Stimulated activated CD4-positive, alpha-beta T cell treated with anti-CD3 and anti-CD28 coated beads, Interleukin-12 subunit alpha, Interleukin-12 subunit beta, amount 100 ng/mL, for 4 hours (primary cell): ENCODE measurements at regions not wholly inside any gene's neighbourhood (a gene's known extent, or its start where the extent isn't known, plus 50 kb on each side); places are given as distances from the start of the nearest gene placed in this dataset.
"Not testable (repeated sequence)": the region's sequence is repeated elsewhere in the genome, so short reads cannot be mapped to it uniquely, and the experiment has no call there.

Experiments
- DNase-seq: peaks from one replicate; pipeline ENCODE4 v3.0.0-alpha.2; 2020

DNA sequence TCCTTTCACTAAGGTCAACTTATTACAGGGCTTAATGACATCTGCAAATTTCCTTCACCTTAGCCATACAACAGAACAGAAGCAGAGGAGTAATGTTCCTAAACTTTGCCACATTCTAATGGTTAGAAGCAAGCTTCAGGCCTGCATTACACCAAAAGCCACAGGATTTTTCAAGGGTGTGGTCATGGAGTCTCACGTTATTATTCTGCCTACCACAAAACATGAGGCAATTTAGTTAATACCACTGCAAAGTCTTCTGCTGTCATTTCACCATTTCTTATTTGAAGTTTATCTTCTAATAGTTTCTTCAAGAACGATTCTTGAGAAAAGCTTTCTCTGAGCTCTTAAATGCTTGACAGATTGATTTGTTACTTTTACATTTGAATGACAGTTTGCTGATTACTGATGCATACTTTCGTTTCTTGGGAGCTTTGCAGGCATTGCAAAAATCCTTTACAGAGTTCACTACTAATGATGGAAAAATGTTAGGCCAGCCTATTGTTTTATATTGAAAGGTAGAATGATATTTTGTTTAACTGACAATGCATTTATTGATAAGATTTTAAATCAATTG is 1257.1 kb downstream of the NSUN3 start:
- no peak for DNase-seq

DNA sequence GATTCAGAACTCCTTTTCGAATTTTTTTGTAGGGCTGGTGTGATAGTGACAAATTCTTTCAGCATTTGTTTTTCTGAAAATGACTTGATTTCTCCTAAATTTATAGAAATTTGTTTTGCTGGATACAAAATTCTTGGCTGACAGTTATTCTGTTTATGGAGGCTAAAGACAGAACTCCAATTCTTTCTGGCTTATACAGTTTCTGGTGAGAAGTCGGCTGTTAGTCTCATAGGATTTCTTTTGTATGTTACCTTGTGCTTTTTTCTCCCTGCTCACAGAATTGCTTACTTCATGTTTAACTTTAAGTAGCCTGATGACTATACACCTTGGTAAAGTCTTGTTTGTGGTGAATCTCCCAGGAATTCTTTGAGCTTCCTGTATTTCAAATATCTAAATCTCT is 1264.6 kb downstream of the NSUN3 start:
- DNase-seq: no peak

DNA sequence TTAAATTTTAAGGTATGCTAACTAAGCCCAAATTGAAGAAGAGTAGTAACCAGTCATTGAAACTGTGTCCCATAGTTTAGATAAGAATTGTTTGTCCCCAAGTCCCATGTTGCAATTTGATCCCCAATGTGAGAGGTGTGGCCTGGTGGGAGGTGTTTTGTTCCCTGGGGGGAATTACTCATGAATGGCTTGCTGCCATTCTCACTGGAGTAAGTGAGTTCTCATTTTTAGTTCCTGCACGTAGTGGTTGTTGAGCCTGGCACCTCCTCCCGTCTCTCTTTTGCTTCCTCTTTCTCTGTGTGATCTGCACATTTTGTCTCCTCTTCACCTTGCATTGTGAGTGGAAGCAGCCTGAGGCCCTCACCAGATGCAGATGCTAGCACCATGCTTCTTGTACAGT is 1271.0 kb downstream of the NSUN3 start:
- no peak for DNase-seq

DNA sequence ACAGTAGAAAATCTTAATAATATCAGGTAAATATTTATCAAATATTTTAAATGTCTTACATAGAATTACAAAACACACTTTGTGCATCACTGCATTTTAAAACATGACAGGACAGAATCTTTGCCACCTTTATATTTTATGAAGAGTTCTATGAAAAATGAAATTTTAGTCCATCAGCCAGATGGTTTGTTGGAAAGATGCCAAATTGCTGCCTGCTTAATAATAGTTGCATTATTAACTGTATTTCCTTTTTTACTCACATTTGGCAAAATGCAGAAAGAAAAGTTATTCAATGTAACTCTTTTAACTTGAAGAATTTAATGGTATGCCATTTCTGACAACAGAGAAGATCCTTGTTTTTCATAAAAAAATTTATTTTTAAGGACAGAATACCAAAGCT is 1271.6 kb downstream of the NSUN3 start:
- DNase-seq: no peak

DNA sequence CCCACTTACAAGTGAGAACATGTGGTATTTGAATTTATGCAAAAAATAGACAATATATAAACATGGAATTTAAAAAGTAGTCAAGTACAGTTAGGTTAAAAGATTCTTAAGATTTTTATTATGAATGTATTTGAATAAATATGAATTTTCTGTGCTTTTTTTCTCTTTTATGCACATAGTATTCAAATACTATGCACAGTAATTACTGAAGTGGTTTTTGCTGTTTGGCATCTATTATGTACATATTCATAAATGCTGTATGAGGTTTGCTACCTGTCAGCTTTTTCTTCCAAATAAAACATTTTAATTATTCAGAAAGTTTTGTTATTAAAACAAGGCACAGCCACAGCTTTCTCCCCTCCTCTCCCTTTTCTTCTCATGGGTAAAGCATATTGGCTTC is 1272.7 kb downstream of the NSUN3 start:
- DNase-seq: no peak

DNA sequence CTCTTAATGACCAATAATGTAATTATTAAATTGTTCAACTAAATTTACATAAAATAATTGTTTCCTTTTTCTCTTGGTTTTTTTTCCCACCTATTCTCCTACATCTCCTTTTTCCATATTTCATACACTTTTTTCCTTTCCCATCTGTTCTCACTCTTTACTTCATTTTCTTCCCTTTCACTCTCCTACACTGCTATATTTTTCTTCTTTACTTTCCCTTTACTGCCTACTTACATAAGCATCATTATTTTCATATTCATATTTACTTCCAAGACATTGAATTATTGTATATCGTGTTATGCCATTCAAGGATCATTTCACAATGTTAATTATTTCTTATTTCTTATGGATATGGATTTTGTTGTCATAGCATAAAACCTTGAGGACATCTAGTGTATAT is 1275.6 kb downstream of the NSUN3 start:
- no peak for DNase-seq

DNA sequence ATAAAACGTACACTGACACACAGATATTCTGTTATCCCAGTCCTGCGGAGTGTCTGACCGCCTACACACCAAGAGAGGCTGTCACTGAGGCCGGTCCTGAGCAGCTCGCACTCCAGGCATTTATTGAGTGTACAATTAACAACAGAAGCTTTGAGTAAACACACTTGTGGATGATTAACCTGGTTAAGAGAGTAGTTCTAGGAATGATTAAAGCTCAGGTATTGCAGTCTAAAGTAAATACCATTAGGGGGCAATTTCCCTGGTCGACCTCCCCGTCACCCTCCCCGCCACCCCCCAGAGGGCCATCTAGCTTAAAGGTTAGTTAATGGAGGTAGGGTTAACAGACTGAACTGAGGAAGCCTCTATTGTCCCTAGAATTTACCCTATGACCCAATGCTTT is 1278.5 kb downstream of the NSUN3 start:
- no peak for DNase-seq

DNA sequence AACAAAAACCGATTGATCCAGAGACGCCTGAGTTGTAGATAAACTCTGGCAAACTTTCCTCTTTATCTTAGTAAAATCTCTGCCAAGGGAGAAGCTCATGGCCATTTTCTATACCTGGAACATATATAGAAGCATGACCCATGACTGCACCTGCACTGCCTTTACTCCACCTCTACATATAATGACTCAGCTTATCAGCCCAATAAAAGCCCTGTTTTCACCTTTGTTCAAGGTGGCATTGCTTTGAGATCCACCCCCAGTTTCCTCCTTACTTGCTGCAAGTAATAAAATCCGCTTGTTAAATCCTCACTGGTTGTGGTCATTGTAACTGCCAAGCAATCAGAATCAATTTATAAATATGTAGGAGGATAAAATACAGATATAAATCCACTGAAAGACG is 1280.4 kb downstream of the NSUN3 start:
- no peak for DNase-seq

DNA sequence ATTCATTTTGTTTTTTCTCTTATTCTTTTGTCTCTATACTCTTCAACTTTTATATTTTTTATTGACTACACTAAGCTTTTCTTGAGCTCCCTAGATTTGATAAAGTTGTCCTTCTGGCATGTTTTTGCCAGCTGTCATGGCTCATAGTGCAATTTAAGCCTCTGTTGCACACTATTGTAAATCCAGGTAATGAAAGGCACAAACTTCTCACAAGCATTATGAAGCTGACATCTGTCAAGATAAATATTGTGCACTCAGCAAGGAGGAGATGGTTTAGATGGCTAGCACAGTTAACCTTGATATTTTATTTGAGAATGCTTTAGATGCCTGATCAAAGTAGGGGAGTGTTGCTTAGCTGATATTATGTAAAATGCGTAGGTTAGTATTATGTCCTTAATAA is 1280.9 kb downstream of the NSUN3 start:
- no peak for DNase-seq

DNA sequence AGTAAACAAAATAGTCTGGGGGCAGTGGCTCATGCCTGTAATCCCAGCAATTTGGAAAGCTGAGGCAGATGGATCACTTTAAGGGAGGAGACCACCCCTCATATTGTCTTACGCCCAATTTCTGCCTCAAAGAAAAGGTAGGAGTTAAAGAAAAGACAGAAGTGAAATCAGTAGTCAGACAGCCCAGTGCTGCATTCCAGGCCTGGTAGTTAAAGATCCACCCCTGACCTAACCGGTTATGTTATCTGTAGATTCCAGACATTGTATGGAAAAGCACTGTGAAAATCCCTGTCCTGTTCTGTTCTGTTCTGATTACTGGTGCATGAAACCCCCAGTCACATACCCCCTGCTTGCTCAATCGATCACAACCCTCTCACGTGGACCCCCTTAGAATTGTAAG is 1285.1 kb downstream of the NSUN3 start:
- DNase-seq: not testable (repeated sequence)

DNA sequence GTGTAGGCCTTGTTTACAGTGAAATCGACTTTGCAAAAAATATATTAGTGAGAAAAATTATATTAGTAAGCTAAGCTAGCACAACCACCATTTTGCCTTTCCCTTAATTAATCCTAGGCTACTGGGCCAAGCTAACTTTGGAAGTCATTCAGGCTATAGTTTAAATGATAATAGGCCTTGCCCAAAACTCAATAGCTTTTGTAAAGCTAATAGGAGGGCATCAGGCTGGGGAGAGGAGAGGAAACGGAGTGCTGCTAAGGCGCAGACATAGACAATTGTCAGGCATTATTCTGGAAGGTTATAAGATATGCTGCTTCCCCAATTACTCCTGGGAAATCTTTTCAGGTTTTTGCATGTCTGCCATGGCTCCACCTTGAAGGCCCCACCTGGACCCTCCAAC is 1286.0 kb downstream of the NSUN3 start:
- no peak for DNase-seq

DNA sequence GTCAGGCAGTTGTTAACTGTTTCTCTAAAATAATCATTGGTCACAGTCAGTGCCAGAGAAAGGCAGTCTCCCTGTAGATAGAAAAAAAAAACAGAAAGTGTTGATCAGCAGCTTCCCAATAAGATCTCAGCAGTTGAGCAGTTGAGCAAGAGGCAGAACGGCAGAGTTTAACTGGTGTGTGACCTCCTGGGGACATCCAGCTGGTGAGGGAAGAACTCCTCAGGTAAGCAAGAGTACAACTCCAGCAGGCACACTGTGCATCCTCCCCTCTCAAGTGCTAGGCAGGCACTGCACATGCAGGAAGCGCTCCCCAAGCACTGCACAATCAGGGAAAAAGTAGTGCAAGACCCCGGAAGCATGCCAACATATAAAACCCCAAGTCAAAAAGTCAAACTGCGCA is 1287.2 kb downstream of the NSUN3 start:
- DNase-seq: no peak

DNA sequence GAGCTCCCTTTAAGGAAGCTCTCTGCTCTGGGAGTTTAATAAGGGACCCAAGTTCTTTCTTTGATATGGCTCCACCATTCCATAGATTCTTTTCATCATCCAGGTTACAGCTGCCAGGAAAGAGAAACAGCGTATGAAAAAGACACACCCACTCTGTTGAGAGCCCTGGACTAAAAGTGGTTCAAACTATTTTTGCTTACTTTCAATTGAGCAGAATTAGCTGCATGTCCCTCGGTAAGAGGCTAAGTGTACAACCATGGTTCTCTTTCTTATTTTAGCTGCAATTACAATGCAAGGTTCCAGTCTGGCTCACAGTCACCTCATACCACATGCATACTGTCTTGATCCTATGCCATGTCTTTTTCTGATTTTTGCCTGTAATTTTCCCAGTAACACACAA is 1288.3 kb downstream of the NSUN3 start:
- DNase-seq: no peak

DNA sequence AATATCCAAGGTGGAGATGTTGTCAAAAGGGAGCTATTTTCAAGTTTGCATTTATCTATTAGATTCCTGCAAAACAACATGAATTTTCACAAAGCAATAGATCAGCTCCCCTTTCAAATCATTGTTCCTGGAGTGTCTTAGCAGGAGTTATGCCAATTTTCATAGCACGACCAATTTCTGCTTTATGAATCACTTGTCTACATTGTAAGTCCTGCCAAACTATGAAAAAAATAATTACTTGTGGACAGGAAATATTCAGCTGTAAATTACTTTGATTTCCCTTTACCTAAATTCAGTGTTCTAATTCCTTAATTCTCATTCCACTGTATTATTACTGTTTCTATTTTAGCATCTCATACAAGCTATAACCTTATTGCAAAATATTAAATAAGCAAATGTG is 1289.6 kb downstream of the NSUN3 start:
- DNase-seq: no peak

DNA sequence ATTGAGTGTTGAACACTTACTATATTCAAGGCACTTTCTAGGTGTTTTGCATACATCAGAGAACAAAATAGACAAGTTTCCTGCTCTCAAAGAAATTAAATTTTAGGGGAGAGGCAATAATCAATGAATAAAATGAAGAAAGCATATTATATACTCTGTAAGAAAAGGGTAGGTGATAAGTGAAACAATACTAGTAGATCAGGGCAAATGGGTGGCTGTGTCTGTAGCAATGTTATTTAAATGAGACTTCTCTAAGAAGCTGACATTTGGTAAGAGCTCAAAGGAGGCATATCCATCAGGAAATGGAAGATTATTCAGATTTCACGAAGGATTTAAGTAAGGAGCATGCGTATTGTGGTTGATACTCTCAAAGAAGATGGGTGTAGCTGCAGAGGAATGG is 1291.6 kb downstream of the NSUN3 start:
- DNase-seq: no peak

DNA sequence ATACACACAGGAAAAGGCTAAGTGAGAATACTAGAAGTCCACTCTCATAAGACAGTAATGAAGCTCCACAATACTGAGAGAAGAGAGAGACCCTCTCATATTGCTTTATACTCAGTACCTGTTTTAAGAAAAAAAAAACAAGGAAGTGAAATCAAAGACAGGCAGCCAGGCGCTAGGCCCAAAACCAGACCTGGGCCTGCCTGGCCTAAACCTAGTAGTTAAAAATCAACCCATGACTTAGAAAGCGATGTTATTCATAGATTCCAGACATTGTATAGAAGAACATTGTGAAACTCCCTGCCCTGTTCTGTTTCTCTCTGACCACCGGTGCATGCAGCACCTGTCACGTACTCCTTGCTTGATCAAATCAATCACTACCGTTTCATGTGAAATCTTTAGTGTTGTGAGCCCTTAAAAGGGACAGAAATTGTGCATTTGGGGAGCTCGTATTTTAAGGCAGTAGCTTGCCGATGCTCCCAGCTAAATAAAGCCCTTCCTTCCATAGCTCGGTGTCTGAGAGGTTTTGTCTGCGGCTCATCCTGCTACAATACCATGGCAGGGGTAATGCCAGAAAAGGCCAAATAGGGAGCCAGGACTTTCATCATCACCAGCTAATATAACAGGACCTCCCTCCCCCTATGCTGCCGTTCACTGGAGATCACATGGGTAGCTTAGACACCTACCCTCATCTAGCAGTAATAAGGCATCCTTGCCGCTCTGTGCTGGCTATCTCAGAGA is 1294.1 kb downstream of the NSUN3 start:
- DNase-seq: no peak

DNA sequence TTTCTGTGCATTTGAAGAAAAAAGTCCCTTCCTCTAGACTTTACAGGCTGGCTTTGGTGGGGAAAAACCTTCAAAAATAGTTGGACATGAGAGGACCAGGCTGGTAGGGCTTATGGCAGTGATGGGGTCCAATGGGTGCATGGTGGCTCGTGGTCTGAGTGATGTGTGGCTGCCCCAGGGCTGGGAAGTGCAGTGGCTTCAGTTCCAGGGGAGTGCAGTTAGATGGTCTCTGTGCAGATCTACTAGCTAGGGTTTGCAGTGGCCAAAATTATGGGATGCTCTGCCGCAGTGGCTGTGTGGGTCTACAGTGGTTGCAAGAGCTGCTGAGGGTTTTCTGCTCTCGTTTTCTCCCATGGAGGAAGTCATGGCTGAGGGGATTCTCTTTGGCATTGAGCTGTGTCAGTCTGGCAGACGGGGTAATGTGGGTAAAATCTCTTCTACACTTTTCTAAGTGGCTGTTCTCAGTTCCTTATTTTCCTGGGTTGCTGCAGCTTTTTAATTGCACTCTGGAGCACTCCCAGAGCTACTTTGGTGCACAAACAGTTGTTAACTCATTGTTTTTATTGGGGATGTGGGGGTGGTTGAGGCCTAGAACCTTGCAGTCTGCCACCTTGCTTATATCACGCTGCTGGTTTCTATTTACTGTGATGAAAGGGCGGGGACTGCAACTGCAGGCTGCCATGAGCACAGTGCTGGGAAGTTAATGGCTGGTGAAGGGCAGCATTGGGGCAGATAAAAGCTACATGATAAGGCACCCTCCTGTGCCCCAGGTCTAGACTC is 1324.6 kb downstream of the NSUN3 start:
- DNase-seq: no peak

DNA sequence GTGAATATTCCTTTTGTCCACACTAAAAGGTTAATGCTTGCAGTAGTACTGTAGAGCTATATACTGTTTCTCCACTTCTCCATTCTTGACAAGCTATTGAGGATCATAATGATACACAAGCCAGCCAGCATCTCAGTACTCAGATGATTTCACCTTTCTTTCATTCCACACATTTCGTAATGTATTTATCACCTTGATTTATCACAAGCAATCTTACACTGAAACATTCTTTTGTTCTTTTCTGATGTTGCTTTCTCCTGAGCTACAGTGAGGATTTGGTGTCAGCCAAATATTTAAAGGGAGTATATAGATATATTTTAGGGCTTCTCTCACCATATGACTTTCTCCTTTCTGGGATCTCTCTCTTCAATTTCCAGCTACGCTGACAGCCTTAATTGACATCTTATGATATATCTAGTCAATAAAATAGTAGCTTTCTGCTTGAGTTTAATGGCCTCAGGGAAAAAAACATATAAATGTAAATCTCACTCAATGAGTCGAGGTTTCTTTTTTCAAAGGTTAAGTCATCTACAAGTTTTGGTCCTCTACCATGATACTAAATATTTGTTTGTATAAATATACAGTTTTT is 1327.0 kb downstream of the NSUN3 start:
- no peak for DNase-seq

DNA sequence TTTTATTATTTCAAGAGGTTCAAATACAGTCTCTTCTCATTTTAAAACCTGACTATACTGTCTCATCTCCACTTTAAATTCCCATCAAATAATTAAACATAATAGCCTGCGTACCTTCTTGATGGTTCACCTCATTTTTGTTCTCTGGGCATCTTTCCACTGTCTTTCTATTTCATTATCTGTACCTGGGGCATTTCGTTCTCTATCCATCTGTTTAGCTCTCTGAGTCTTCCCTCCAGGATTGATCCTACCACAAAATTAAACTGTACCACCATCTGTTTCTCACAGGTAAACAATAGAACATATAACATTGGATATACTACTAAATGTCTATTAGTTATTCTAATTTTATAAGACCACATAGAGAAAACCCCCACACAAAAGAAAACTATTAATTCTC is 1331.4 kb downstream of the NSUN3 start:
- no peak for DNase-seq

DNA sequence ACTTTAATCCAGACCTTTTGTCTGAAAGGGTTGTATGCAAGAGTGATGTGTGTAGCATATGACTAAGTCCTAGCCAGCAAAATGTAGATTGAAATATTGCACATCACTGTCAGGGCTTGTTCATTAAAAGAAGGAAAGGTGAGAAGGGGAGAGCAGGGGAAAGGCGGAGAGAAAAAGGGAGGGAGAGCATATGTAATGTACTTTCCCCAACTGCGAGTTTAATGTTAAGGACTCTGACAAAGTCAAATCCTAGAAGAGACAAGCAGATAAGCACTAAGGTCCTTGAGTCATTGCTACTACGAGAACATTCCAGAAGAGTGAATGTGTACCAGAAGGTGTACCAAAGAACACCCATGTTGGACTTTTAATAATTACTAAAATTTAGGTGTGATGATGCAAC is 1336.7 kb downstream of the NSUN3 start:
- no peak for DNase-seq

DNA sequence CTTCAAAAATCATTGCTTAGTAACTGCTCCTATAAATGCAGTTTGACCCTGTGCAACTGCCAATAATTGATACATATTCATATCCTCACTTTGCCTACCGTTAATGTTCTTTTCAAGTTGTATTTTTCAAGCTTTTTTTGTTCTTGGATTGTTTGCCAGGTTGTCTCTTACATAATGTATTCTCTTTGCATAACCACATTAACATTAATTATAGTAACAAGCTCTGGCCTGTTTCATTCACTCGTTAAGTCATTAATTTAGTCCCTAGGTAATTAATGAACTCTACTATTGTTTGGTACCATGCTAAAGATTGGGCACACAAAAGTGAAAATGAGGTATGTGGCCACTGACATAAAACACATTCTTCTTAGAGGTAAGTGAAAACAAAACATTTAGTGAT is 1338.8 kb downstream of the NSUN3 start:
- no peak for DNase-seq

DNA sequence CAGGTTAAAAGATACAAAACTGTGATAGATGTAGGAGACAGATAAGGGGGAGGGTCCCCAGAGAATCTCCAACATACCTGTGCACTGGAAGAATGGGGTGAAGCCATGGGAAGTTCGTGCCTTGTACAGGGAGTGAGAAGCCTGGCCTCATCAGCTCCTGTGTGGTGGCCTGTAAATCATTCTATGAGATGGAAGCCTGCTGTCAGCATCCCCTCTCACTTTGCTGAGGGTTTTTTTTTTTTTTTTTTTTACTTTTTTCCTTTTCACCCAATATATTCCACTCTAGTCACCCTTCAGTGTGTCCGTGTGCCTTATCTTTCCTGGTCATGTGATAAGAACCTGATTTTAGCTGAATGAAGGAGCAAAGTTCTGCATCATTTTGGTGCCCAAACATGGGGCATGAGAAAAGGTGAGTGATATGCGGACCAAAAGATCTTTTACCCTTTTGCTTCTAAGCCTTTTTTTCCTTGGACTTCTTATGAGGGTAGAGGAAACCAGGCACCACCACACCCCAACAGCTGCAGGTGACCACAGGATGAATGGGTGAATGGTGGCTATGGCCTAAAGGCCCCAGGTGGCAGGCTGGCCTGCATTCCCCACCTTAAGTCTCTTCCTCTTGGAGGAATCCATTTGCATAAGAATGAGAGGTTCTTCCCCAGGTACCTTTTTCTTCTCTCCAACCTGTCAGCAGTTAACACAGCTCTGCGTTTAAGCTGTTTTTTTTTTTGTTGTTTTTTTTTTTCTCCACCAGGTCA is 1345.0 kb downstream of the NSUN3 start:
- DNase-seq: no peak

DNA sequence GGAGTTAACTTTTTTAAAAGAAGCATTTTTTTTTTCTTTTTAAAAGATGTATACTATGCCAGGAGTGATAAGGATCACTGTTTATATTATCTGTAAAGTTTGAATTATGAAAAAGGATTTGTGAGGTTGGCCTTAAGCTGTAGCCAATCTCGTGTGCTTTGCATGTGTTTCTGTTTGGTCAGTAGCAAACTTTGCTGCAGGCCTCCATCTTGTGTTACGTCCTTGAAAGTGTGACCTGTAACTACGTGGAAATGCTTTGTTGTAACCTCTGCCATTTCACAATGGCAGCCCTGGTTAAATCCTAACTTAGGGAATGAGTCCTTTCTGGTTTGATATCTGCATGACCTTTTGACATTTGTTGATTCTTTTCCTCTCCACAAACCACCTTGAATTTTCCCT is 1345.6 kb downstream of the NSUN3 start:
- DNase-seq: no peak
